Testis (tissue), 2 donors: ENCODE measurements at regions not wholly inside any gene's neighbourhood (a gene's known extent, or its start where the extent isn't known, plus 50 kb on each side); places are given as distances from the start of the nearest gene placed in this dataset.

ENCODE experiments used
- CTCF ChIP-seq, 3 experiments: fragments of 450-650 bp in 2 of 3; fragments of 200-600 bp in 1 of 3; sonication (generic) in 1 of 3; IDR thresholded peaks; one replicate each; pipeline ENCODE4 v1.5.1; 2016 to 2019; ENCODE audit warnings: antibody characterized with exemption in 3 of 3, mild to moderate bottlenecking in 2 of 3, moderate library complexity in 1 of 3
- POLR2A ChIP-seq: fragments of 450-650 bp; IDR thresholded peaks from one replicate; pipeline ENCODE4 v1.6.1; 2017; ENCODE audit warnings: antibody characterized with exemption, mild to moderate bottlenecking, moderate library complexity

- TF ChIP-seq POLR2A (no peak), CTCF (IDR thresholded peaks at IDR 0.05) (no peak)
These were observed 109.2 kb downstream of the KIF26A start for GRCh38 chr14:104247336-104248202.
